Astrocyte of the spinal cord (primary cell): ENCODE measurements at regions not wholly inside any gene's neighbourhood (a gene's known extent, or its start where the extent isn't known, plus 50 kb on each side); places are given as distances from the start of the nearest gene placed in this dataset.

Source experiments
- DNase-seq: peaks from one replicate; pipeline ENCODE4 v3.0.0; 2011; ENCODE audit warnings: low read depth, low spot score
- H3K4me3 ChIP-seq: 2 replicates; pipeline ENCODE4 v1.5.1; 2011; ENCODE audit warnings: low read depth, mild to moderate bottlenecking, low read length, moderate library complexity
- in situ Hi-C: cut with HindIII; loops from 2 replicates; pipeline ENCODE4 v1.10.0; 2017; ENCODE audit warnings: low sequenced_read_pairs
- TF ChIP-seq, protein P1 (sequence below): IDR thresholded peaks from 2 replicates; pipeline ENCODE4 v1.5.1; 2012; ENCODE audit warnings: low read depth, mild to moderate bottlenecking, low read length, inconsistent platforms

DNA sequence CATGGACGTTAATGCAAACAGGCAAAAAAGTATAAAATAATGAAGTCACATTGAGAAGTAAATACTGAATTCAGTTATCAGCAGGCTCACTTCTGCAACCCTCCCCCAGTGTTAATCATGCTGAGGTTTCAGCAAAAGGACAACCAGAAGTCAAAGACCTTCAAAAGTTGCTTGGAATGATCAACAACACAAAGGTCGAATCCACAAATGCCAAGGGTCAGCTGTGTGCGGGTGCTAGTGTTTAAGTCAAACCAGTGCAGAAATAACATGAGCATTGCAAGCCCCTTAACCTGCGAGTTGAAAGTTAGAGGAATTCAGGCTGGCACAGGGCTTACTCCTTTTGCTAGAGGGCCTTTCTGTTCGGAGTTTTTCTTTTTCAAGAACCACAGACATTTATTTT lies 436.7 kb upstream of the SEL1L start:
- no peak for DNase-seq
- TF ChIP-seq, protein P1, sequence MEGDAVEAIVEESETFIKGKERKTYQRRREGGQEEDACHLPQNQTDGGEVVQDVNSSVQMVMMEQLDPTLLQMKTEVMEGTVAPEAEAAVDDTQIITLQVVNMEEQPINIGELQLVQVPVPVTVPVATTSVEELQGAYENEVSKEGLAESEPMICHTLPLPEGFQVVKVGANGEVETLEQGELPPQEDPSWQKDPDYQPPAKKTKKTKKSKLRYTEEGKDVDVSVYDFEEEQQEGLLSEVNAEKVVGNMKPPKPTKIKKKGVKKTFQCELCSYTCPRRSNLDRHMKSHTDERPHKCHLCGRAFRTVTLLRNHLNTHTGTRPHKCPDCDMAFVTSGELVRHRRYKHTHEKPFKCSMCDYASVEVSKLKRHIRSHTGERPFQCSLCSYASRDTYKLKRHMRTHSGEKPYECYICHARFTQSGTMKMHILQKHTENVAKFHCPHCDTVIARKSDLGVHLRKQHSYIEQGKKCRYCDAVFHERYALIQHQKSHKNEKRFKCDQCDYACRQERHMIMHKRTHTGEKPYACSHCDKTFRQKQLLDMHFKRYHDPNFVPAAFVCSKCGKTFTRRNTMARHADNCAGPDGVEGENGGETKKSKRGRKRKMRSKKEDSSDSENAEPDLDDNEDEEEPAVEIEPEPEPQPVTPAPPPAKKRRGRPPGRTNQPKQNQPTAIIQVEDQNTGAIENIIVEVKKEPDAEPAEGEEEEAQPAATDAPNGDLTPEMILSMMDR: no peak
- in situ Hi-C loops: no loop called here
- H3K4me3 ChIP-seq: no peak overlapping the region

DNA sequence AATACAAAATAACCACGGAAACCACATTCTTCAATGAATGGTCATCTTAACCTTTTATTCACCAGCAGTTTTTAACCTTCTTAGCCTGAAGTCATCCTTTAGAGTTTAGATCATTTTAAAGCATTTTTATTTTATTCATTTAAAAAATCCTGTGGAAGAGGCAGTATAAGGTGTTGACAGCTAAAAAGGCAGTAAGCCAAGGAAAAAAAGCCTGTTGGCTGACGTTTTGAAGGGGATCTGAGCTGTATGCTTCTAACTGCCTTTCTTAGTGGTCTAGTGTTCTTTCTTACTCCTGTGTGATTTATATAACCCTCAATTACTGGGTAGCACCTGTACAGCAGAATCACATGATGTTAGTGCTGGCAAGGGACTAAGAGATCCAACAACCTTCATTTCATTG lies 438.3 kb upstream of the SEL1L start:
- no peak overlapping the region for H3K4me3 ChIP-seq
- TF ChIP-seq, protein P1: no peak
- in situ Hi-C loops: no loop called here
- no peak for DNase-seq

DNA sequence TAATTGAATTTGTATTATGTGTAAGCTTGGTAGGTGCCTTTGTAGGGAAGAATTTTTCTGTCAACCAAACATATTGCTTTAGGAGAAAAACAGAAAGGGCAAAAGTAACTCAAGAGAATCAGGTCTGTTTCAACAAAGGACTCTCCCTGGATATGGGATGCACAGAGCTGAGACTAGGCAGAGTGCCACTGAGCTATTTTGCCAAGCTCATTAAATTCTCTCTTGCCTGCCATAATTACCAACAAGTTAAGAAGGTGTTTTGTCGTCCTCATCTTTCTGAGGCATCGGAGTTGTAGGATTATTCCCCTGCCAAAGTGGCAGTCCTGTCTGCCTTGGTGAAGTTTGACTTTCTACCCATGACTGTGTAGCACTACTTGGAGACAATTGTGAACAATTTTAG lies 438.9 kb upstream of the SEL1L start:
- in situ Hi-C loops: no loop called here
- H3K4me3 ChIP-seq: no peak overlapping the region
- DNase-seq: no peak
- TF ChIP-seq, protein P1: no peak

DNA sequence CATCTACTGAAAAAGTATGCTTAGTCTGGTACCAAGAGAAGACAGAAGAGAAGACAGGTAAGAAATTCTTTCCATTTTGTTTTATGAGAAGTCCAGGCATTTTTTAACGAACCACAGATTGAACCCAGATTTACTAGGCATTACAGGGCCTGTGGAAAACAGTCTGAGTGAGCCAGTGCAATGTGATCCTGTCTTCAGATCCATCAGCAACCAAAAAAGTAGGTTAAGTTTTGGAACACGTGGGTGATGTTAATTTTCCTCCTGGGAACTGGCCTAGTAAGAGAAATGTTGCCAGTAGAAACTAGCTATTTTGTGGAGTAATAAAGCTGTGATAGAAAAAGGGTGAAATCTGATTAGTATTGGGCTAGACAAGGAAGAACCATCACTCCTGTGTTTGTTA lies 440.9 kb upstream of the SEL1L start:
- H3K4me3 ChIP-seq: no peak overlapping the region
- TF ChIP-seq, protein P1: no peak
- no peak for DNase-seq
- in situ Hi-C loops: no loop called here

DNA sequence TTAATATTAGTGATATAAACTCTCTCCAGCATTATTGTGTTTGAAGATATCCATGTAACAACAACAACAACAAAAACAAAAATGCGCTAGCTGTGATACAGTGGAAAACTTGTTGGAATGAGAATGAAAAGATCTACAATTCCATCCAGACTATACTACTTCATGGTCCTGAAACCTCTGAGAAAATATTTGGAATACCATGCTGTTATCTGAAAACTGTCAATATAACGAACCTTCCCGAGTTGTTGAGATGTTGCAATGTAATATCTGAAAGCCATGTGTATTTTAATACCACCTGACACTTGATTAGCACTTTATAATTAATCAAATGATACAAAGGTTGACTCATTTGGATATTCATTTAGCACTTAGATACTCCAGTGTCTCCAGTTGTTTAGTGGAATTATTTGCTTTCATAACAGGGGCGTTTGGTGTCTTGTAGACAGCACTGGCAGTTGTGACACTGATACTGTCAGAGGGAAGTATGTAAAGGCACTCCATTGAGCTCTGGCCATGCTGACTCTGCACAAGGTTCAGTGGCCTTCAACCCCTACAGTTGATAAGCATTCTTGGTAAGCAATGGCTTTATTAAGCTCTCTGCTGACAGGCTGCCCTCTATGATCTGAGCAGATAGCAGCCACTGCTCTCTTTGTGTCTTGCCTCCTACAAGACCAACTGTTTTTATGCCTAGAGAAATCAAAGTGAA lies 447.1 kb upstream of the SEL1L start:
- TF ChIP-seq, protein P1: no peak
- no peak overlapping the region for H3K4me3 ChIP-seq
- DNase-seq: no peak
- in situ Hi-C loops: no loop called here

DNA sequence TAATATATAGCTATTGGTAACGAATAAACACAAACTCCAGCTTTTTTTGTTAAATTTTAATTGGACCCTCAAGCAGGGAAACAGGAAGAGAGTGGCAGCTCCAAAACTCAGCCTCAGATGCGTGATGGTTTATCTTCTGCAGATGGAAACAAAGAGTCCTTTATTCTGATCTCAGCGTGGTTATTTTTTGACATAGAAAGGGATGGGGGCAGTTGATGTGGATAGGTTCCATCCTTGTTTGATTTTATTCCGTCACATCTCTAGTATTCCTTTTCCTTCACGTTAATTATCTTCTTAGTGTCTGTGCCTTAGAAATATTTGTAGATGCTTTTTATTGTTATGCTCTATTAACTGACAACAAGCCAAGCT lies 447.6 kb upstream of the SEL1L start:
- in situ Hi-C loops: no loop called here
- DNase-seq: no peak
- TF ChIP-seq, protein P1: no peak
- H3K4me3 ChIP-seq: no peak overlapping the region
